ENCODE measurements at regions not wholly inside any gene's neighbourhood (a gene's known extent, or its start where the extent isn't known, plus 50 kb on each side); places are given as distances from the start of the nearest gene placed in this dataset.

DNA sequence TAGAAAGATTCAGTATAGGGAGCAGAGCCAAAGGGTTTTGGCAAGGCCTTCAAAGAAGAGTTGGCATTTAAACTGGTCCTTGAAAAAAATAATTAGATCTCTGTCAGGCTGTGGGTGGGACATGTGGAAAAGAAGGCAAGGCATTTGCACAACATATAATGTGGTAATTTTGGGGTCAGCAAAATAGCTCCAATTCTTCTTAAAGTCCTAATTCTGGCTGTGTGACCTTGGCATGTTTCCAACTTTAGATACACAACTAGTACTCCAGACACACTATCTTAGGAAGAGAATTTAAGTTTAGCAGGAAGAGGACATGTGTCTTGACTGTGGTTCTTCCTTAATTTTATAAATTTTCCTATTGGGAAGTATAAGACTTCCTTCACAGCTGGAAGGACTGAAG is 206.3 kb downstream of the PCDH17 start:
- TF ChIP-seq, protein P1, sequence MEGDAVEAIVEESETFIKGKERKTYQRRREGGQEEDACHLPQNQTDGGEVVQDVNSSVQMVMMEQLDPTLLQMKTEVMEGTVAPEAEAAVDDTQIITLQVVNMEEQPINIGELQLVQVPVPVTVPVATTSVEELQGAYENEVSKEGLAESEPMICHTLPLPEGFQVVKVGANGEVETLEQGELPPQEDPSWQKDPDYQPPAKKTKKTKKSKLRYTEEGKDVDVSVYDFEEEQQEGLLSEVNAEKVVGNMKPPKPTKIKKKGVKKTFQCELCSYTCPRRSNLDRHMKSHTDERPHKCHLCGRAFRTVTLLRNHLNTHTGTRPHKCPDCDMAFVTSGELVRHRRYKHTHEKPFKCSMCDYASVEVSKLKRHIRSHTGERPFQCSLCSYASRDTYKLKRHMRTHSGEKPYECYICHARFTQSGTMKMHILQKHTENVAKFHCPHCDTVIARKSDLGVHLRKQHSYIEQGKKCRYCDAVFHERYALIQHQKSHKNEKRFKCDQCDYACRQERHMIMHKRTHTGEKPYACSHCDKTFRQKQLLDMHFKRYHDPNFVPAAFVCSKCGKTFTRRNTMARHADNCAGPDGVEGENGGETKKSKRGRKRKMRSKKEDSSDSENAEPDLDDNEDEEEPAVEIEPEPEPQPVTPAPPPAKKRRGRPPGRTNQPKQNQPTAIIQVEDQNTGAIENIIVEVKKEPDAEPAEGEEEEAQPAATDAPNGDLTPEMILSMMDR (conservative IDR thresholded peaks at IDR 0.05; ENCODE audit: low read length): no peak
- TF ChIP-seq EZH2phosphoT487 (IDR thresholded peaks at IDR 0.05; ENCODE audit: borderline replicate concordance): no peak
